22Rv1 (cell line): ENCODE measurements at regions not wholly inside any gene's neighbourhood (a gene's known extent, or its start where the extent isn't known, plus 50 kb on each side); places are given as distances from the start of the nearest gene placed in this dataset.

ENCODE experiments used
- H3K27ac ChIP-seq: fragments of 450-650 bp; 2 replicates; pipeline ENCODE4 v1.5.1; 2017
- ZFX ChIP-seq: fragments of 450-650 bp; IDR thresholded peaks from 2 replicates; pipeline ENCODE4 v1.6.1; 2017; ENCODE audit warnings: antibody characterized with exemption, borderline replicate concordance
- TF ChIP-seq, protein P1 (sequence below): fragments of 450-650 bp; IDR thresholded peaks from 2 replicates; pipeline ENCODE4 v1.5.1; 2017; ENCODE audit warnings: mild to moderate bottlenecking

DNA sequence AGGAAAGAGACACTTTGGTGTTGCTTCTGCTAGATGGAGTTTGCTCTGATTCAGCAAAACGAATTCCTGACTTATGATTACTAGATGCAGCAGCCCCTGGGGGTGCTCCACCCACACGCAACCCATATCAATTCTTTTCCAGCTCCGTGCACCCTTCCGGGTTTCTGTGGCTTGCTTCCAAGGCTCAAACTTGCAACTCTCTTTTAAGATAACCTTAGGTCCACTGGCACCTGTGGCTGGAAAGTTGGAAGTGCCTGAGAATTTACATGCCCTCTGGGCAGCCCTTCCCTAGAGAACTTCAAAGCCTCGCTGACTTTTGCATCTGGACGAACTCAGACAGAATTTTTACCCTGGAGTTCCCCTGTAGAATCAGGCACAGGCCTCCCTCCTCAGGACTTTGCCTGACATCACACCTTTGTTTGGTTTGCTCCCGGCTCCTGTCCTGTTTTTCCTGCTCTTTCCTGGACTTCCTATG lies 224.9 kb downstream of the SNX18 start:
- TF ChIP-seq, protein P1, sequence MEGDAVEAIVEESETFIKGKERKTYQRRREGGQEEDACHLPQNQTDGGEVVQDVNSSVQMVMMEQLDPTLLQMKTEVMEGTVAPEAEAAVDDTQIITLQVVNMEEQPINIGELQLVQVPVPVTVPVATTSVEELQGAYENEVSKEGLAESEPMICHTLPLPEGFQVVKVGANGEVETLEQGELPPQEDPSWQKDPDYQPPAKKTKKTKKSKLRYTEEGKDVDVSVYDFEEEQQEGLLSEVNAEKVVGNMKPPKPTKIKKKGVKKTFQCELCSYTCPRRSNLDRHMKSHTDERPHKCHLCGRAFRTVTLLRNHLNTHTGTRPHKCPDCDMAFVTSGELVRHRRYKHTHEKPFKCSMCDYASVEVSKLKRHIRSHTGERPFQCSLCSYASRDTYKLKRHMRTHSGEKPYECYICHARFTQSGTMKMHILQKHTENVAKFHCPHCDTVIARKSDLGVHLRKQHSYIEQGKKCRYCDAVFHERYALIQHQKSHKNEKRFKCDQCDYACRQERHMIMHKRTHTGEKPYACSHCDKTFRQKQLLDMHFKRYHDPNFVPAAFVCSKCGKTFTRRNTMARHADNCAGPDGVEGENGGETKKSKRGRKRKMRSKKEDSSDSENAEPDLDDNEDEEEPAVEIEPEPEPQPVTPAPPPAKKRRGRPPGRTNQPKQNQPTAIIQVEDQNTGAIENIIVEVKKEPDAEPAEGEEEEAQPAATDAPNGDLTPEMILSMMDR: no peak
- no peak for TF ChIP-seq ZFX
- H3K27ac ChIP-seq: no peak overlapping the region

DNA sequence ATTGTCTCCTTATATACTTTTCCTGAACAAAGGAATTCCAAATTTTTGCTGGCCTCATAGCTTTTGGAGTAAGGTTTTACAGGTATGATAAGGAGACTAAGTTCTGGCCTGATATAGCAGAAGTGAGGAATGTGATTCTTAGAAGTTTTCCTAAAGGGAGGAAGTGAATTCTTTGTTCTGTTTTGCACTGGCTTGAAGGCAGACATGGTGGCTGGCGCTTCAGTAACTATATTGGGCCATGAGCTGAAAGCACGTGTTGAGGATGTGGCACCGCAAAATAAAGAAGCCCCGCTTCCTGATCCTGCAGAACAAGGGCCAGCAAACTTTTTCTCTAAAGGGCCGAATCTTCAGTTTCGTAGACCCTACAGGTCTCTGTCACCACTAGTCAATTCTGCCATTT lies 224.2 kb downstream of the SNX18 start:
- H3K27ac ChIP-seq: no peak overlapping the region
- TF ChIP-seq, protein P1: no peak
- no peak for TF ChIP-seq ZFX

DNA sequence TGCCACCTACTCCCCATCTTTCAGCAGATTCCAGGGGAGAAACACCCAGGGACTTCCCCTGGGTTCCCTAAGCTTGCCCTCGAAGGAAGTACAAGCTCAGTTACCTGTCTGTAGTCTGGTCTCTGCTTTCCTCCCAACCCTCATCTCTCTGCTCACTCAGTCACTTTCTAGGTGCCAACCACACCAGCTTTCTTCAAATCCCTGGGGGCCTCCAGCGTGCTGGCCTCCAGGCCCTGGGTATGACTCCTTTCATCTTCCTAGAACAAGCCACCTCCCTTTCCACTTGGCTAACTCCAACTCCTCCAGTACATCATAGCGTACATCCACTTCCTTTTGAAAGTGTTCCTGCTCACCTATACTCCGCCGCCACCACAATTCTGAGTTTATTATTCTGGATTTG lies 222.6 kb downstream of the SNX18 start:
- no peak overlapping the region for H3K27ac ChIP-seq
- TF ChIP-seq ZFX: no peak
- TF ChIP-seq, protein P1: no peak

DNA sequence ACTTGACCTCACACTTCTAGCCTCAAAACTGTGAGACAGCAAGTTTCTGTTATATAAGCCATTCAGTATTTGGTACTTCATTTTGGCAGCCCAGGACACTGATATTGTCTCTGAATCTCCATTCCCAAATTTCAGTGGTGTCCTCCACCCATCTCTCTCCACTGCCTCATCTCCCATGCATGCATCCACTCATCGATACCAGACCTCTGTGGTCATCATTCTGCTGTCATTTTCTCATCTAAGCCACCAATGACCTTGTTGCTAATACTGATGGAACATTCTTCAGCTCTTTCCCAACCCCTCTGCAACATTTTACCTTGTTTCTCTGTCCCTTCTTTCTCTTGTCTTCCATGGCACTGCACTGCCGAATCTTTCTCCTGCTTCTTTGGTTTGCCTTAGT lies 221.8 kb downstream of the SNX18 start:
- TF ChIP-seq ZFX: no peak
- no peak overlapping the region for H3K27ac ChIP-seq

DNA sequence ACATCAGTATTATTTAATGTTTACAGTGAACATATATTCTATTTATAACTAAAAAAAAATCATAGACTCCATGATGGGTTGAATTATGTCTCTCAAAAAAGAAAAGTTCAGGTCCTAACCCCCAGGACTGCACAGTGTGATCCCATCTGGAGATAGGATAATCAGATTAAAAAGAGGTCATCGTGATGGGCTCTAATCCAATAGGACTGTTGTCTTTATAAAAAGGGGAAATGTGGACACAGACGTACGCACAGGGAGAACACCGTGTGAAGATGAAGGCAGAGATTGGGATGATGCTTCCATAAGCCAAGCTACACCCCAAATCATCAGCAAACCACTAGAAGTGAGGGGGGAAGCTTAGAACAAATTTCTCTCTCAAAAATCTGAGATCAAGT lies 221.4 kb downstream of the SNX18 start:
- H3K27ac ChIP-seq: no peak overlapping the region
- TF ChIP-seq, protein P1: no peak
- no peak for TF ChIP-seq ZFX

DNA sequence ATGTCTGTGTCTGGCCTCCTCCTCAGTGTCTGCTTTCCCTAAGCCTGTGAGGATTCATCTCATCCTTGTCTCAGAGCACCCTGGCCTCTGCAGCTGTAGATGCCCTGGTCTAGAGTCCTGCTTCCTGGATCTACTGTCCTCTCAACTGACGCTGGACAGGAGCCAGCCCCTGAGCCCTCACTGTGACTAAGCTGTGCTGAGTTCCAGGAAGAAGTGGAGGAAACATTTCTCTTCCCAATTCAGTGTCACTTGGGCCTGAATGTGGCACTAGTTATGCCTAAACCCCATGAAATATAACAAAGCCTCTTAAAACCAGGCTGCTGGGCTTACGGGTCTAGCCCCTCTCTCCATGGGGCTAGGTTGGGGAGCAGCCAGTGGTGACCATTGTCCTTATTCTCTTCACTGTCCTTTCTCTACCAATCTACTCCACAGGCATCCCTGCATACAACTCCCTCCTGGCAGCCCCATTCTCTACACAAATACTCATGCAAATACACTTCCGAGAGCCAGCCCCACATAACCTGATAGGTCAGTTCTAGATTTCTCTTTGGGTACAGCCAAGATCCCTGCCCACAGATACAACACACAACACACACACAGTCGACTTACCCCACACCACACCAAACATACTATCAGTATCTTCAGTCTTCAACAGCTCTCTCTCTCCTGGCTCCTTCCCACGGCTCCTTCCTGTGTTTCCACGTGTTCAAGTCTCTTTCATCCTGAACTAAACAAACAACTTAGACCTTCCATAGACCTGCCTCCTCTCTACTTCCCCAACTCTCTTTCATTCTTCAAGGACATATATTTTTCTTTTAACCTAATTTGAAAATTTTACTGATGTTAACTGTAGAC lies 220.8 kb downstream of the SNX18 start:
- TF ChIP-seq, protein P1: no peak
- no peak for TF ChIP-seq ZFX

DNA sequence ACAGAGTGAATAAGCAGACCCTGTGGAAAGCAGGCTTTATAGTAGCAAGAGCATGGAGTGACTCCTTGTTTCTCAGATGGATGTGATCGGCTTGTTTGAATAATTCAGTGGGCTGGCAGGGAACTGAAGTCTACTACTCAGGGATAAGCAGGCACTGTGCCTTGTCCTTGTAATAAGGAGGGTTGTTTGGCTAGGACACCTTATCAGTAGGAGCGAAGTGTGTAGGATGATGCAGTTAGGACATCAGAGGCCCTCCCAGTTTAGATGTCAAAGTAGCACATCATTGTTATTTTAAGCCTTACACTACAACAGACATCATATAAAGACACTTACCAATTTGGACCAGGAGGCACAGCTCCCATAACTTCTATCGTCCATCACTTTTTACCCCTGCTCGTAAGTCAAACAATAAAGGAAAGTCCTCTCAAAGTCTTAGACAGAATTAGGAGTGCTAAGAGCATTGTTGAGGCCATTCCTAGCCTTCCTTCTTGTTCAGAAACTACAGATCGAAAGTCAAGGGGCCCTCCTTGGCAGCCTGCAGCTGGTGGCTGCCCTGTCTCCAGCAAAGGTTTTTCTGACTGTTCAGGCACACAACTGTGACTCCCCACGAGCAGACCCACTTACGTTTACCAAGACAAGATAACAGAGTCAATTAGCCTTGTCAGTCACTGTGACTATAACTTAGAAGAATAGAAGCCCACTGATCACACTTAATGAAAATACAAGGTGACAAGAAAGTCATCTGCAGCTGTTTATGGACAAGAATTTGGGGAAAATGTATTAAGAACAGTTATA lies 218.6 kb downstream of the SNX18 start:
- no peak for TF ChIP-seq ZFX
- TF ChIP-seq, protein P1: no peak
- H3K27ac ChIP-seq: no peak overlapping the region

More for the DNA sequence above, 220.8 kb downstream of the SNX18 start:
- H3K27ac ChIP-seq: no peak overlapping the region
